Kidney glomerular epithelial cell (primary cell): ENCODE measurements at regions not wholly inside any gene's neighbourhood (a gene's known extent, or its start where the extent isn't known, plus 50 kb on each side); places are given as distances from the start of the nearest gene placed in this dataset.

ENCODE experiments used
- DNase-seq: peaks from one replicate; lab custom pipeline; 2025; lab: John Stamatoyannopoulos, UW

DNA sequence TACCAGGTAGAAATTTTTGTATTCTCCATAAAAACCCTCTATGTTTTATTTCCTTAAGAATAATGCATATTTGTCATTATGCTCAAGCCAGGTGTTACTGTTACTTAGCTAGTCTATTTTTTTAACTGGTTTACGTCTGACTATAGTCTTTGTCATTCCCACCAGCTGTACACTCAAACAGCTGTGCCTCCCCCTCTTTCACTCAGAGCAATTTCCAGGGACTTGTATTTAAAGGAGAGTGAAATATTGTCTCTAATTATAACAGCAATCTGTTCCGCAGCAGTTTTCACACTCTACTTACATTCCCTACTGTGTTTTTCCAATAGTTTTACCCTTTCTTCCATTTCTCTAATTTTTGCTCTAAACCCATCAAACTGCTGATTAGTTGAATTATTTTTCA lies 813.6 kb upstream of the MIR17HG start:
- no peak for DNase-seq

DNA sequence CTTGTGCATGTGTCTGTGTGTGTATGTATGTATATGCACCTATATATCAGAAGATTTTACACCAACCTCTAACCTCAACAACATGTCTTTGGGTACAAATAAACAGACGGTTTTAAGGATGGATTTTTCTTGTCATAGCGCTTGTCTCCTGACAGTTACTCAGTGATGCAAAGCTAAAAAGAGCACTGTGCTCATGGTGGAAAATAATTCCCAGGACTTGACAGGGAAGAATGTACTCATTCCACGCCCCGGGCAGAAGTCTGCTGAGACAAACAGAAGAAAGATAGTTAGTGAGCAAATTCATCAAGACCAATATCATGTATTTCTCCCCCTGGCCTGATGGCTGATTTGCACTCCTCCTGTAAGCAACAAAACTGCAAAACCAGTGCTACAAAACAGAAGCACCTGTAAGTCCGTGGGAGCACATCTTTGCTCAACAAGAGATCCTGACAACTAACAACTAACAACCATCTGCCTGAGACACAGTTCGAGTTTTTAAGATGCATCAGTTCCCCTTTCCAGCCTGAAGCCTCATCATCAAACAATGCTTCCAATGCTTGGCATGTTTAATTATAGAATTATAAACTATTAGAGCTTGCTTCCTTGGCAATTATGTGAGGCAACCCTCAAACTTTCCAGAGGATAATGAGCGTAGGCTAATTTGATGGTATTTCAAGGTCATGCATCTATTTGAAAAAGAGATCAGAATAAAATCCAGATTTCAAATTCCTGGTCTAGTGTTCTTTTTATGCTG lies 812.7 kb upstream of the MIR17HG start:
- DNase-seq = no peak

DNA sequence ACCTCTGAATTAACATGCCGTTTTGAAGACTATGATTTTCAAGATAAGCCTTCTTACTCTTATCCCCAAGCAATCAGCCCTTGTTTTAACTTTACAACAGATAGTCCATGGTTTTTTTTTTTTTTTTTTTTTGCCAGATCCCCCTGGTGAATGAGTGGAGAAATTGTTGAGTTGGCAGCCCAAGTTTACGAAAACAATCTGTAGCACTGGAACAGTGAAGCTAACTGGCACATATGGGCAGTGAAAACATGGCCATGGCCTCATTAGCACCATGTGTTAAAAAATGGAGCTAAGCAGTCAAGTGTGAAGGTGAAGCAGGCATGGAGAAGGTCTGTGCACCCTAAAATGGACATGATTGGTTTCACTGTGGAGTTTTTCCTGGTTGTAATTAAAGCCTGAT lies 812.1 kb upstream of the MIR17HG start:
- DNase-seq = no peak

DNA sequence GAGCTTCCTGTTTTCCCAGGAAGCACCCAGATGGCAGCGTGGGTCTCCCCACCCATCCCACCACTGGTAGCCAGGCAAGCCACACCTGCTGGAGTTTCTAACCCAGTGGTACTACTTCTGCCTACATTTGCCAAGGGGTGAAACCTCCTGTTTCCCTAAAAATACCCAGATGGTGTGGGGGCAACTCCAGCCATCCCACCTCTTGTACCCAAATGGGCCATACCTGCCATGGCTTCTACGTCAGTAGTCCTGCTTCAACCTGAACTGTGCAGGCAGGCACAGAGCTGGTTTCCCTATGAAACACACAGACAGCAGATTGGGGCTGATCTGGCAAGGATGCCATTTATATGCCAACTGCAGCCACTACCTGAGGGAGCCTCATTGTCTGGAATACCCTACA lies 809.4 kb upstream of the MIR17HG start:
- DNase-seq = no peak

DNA sequence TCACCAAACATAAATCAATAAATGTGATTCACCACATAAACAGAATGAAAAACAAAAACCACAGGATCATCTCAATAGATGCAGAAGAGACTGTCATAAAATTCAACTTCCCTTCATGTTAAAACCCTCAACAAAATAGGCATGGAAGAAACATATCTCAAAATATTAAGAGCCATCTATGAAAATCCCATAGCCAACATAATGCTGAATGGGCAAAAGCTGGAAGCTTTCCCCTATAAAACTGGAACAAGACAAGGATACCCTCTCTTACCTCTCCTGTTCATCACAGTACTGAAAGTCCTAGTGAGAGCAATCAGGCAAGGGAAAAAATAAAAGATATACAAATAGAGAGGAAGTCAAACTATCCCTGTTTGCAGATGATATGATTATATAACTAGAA lies 806.1 kb upstream of the MIR17HG start:
- DNase-seq = no peak

DNA sequence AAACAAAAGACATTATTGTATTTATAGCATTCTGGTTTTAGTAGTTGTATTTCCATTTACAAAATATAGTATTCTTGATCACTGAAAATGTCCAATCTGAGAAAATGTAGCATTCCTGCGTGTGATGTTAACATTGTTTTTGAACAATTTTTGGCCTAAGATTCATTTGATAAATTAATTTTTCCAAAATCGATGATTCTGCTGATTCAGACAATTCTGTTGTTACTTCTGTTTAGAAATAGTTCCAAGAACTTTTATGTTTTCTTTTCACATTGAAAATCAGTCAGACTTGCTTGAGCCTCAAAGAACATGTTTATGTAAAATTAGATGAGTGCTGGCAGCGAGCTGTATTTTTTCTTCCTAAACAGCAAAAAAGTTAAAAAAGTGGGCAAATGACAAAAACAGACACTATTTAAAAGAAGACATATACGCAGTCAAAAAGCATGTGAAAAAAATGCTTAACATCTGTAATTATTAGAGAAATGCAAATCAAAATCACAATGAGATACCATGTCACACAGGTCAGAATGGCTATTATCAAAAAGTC lies 804.5 kb upstream of the MIR17HG start:
- no peak for DNase-seq

DNA sequence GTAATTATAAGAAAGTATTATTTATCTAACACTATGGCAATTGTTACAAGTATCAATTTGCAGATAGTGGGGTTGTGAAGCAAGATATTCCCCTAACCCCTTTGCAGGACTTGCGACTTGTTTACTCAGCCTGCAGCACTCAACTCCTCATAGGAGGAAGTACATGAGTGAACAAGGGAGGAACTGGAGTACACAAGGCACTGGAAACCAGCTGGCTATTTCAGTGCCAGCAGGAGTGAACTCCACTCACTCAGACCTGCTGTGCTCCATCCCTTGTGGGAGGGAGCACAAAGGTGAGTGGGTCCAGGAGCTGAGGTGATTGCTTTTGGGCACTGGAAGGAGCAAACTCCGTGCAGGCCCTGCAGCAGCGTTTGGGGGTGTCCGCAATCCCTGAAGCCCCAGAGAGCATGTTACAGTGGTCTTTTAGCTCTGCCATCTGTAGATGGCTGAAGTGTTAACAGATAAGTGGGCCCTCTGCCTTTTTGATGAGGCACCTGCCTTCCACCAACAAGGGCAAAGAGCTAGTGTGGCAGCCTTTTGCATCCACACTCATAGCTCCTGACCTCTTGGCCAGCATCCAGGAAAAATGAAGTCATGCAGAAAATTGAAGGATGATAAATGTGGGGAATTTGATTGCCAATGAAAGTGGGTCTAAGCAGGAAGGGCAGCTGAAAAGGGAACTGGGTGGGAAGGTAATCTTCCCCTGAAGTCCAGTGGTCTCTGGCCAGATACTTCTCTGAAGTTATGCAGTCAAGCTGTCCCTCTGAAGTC lies 802.2 kb upstream of the MIR17HG start:
- peak; percentile 6 for DNase-seq

DNA sequence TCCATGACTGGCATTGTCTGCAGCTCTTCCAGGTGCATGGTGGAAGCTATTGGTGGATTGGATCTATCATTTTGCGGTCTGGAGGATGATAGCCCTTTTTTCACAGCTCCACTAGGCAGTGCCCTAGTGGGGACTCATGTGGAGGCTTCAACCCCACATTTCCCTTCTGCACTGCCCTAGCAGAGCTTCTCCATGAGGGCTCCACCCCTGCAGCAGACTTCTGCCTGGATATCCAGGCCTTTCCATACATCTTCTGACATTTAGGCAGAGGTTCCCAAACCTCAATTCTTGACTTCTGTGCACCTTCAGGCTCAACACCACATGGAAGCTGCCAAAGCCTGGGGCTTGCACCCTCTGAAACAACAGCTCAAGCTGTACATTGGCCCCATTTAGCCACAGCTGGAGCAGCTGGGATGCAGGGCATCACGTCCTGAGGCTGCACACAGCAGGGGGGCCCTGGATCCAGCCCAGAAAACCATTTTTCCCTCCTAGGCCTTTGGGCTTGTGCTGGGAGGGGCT lies 800.2 kb upstream of the MIR17HG start:
- DNase-seq = no peak

DNA sequence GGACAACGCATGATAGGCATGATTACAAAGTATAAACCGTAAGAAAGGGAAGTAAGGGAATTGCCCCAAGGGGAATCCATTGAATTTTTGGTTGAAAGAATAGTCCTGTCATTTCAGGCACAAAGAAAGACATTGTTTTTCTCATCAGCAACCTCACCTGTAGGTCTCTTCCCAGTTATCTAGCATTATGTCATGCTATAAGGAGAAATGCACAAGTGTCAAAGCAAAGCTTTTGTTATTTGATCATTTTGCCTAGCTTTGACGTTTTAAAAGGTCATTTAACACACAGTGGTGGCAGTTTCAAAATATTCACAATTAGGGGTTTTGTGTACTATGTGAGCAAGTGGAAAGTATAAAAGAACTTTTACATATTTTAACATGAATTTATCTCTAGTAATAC lies 796.2 kb upstream of the MIR17HG start:
- no peak for DNase-seq

DNA sequence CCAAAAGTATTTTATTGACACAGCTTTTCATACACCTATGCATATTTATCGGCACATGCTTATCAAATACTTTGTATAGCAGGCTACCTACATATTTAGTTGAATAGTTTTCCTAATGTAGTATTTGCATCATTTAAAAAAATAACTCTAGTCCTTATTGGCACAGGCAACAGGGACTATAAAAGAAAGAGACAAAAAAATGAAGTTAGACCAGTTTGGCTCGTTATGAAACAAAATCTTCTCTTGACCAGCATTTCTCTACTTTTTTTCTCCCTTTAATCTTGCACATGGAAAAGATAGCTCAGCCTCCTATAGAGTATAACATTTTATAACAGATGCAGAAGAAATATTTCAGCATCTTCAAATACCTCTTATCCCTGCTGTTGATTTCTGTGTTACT lies 794.8 kb upstream of the MIR17HG start:
- DNase-seq = no peak

DNA sequence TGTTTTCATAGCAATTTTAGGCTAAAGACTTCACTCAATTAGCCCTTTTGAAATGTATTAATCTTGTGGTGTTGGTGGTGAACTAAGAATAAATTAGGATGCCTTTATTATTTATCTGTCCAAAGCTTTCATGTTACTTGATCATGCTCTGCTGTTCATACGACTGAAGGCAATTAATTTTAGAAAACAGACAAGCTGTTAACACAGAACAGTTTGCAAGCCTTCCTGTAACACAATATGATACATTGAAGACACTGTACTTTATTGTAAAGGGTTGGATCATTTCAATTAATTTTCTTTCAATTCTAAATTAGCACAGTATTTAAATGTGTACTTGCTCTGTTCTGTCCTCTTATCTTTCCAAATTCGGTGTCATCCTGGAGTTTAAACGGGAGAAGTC lies 794.3 kb upstream of the MIR17HG start:
- no peak for DNase-seq

DNA sequence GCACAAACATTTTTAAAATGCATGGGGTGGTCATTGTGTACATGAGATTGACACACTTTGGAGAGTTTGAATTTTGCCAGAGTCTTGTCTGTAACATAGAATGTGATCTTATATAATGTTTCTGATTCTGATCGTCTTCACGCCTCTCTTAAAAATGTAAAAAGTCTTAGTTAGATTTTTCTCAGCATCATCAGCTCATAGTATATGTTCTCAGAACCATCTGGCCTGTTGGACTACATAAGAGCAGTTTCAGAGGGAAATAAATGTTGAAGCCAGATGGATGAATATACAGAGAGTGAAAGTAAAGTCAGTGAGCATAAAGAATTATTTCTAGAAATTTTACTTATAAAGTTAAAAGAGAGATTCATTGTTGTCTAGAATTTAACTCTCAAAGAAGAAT lies 789.9 kb upstream of the MIR17HG start:
- no peak for DNase-seq

DNA sequence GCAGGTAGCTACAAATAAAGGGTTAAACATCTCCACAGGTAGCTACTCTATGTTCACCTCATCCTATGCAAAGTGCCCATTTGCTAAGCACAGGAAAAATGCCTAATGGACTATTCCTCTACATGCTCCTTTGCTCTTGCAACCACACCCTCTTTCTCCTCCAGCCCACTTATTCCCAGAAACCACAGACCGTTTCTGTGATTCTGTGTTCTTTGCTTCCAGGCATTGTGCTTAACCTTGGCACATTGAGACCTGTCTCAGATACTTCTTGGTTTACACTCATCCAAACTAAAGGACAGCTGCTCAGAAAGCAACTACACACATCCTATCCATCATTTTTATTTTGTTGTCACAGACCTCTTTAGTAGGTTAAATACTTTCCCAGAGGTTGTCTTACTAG lies 785.0 kb upstream of the MIR17HG start:
- DNase-seq = no peak

DNA sequence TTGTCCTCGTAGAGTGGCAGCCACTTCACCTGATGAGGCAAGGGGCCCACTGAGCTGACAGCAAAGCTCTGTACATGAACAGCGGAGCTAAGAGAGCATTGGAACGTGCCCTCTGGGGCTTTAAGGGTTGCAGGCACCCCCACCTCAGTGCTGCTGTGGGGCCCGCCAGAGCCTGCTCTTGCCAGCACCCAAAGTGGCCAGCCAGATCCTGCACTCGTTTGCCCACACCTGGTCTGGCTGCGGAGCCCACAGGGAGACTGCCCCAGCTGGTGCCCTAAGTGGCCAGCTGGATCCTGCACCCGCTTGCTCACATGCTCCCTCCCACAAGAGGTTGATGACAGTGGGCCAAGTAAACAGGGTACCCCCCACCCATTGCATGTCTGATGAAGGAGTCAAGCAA lies 783.4 kb upstream of the MIR17HG start:
- no peak for DNase-seq

DNA sequence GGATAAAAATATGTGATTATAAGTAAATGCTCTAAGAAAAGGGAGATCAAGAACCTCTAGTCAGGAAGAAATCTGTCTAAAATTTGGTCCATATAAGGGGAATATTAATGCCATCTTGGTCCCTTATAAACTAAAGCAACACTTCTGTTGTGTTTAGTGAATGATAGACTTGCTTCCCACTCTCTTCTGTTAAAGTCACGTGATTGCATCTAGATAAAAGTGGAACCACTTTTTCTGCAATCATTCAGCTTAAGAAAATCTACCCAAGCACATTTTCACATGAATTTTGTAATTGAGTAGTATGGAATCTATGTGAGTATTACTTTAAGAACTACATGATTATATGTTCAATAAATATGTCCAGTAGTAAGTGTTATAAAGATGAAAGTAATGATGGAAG lies 782.9 kb upstream of the MIR17HG start:
- DNase-seq = no peak

DNA sequence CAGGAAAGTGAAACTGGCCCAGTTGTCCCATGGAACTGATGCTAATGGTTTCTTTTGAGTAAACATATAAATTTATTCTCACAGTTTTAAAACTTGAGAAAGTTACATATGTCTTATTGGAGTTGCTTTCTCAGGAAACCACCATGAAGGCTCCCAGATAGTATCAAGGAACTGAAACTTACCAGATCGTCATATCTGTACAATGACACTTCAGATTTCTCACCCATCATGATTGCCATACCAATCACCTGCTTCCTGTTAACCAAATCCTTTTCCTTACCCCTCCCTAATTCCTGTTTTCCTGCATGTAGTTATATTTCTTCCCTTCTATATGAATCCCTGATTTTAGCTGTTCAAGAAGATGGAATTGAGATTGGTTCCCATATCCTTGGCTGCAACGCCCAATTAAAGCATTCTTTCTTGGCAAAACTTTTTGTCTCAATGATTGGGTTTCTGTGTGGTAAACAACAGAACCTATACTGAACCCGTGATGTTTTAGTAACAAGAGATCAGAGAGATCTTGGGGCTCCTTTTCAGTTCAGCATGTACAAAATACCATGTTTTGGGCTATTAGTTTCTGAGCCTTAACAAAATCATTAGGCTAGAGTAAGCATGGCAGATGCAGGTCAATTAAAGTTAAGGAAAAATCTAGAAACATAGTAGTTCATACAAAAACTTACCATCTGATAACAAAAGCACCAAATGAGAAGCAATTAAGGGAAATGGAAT lies 781.3 kb upstream of the MIR17HG start:
- no peak for DNase-seq

DNA sequence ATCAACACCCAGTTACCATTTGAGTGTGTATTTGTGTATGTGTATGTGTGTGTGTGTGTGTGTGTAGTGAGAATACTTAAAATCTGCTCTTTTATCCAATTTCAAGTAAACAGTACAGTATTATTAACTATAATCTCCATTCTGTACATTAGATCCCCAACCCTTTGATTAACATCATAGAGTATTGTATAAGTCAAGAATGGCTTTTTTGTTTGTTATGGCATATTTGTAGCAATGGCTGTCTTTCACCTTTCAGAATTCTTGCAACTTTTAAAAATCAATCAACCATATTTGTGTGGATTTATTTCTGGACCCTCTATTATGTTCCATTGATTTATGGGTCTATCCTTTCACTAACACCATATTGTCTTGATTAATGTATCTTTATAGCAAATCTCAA lies 779.3 kb upstream of the MIR17HG start:
- no peak for DNase-seq

DNA sequence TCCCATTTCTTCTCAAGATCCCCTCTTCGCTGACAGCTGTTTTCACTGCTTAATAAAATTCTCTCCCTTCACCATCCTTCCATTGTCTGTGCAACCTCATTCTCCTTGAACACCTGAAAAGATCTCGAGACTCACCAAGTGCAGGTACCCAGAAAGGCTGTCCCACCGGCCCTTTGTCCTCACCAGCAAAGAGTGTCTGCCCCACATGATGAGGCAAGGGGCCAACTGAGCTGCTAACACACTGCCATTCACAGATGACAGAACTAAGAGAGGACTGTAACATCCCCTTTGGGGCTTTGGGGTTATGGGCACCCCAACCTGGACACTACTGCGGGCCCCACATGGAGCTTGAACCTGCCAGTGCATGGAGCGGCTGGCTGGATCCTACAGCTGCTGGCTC lies 771.4 kb upstream of the MIR17HG start:
- DNase-seq = no peak

DNA sequence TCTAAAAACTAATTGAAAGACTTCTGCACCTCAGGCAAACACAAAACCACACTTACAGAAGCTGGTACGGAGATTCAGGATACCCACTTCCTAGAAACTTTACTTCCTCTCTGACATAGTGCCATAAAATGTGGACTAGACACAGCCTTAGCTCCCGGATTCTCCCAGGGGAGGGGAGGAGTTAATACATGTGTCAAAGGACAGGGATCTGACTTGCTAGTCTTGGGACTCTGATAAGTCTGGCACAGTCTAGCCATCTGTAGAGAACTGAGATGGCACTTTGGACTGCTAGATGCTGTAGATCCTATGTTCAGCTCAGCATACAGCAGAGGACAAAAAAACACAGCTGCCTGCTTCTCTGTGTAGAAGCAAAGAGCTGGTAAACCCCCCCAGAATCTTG lies 769.8 kb upstream of the MIR17HG start:
- DNase-seq = no peak

DNA sequence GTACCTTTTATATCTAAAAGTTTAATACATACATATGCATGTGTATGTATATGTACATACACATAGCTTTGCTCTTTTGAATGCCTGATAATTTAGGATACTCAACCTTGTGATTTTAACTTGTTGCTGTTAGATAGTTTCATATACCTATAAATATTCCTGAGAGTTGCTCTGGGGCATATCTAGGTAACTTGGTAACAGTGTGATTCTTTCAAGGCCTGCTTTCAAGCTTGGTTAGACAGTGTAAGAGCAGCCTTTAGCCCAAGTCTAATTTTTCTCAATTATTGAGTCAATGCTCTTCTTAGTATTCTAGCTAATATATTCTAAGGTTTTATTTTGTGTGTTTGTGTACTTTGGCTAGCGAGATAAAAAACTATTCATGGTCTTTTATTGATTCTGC lies 762.1 kb upstream of the MIR17HG start:
- DNase-seq = no peak

DNA sequence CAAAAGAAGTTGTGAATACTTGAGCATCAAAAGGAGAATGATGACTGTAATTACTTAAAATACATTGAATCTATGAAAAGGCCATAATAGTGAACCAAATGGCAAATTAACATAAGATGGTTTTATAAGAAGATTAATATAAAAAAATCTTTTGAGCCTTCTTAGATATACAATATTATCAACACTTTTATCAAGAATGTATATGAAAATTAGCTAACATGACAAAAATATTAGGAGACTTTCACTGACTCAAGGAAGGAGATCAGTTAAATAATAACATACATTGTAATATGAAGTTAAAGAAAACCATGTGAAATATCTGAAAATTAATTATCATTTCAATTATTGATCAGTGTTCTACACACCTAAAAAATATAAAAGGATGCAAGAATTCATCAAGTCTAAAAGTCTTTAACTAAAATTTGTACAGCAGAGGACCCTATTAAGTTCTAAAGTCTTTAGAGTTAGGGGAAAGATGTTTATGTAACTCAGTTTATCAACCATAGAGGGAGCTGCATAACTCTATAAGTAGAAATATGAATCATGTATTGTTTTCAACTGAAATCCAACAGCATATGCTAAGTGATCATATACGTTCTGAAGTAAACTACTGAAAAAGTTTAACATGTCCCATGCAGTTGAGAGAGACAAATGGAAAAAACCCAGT lies 756.1 kb upstream of the MIR17HG start:
- no peak for DNase-seq

DNA sequence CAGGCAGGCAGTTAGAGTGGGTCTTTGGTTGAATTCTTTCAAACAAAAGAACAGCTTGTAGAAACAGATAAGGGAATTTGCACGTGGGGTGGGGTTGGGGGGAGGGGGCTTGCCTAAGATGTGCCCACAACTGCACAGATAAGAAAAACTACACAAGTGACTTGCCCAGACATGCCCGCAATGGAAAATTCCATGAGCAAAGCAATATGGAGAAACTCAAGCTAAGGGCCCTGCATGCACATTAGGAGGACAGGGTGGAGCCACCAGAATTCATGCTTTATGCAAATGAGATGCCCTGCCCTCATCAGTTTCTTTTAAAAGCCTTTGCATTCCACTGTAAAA lies 755.6 kb upstream of the MIR17HG start:
- DNase-seq = no peak
